Stomach (tissue), 8 donors: ENCODE measurements at regions not wholly inside any gene's neighbourhood (a gene's known extent, or its start where the extent isn't known, plus 50 kb on each side); places are given as distances from the start of the nearest gene placed in this dataset.
"Not testable (repeated sequence)": the region's sequence is repeated elsewhere in the genome, so short reads cannot be mapped to it uniquely, and the experiment has no call there.

Experiments used
- DNase-seq, 2 donors: peaks; one replicate each; pipeline versions ENCODE4 v3.0.0 to v3.0.0-alpha.2; 2013 to 2019
- H3K27ac ChIP-seq, 5 donors: fragments of 200-600 bp in 4 of 5; sonication (generic) in 4 of 5; one replicate each; pipeline ENCODE4 v1.5.1; 2013 to 2019; ENCODE audit warnings: mild to moderate bottlenecking in 1 of 5, moderate library complexity in 1 of 5
- H3K27me3 ChIP-seq, 3 donors: fragments of 200-600 bp; sonication (generic); one replicate each; pipeline ENCODE4 v1.5.1; 2017 to 2019; ENCODE audit warnings: mixed run types in 1 of 3
- H3K36me3 ChIP-seq, 4 donors: fragments of 200-600 bp; sonication (generic); 1 replicate in 3 of 4; 2 replicates in 1 of 4; pipeline ENCODE4 v1.5.1; 2016 to 2019
- H3K4me1 ChIP-seq, 4 donors: fragments of 200-600 bp; sonication (generic); one replicate each; pipeline ENCODE4 v1.5.1; 2016 to 2019
- H3K4me3 ChIP-seq, 4 donors: fragments of 200-600 bp; sonication (generic) in 3 of 4; one replicate each; pipeline ENCODE4 v1.5.1; 2016 to 2019; ENCODE audit warnings: mild to moderate bottlenecking in 1 of 4
- H3K9me3 ChIP-seq, 4 donors: fragments of 200-600 bp; sonication (generic); one replicate each; pipeline ENCODE4 v1.5.1; 2016 to 2019
- CTCF ChIP-seq, 7 experiments: fragments of 450-650 bp in 4 of 7; fragments of 200-600 bp in 3 of 7; sonication (generic) in 3 of 7; IDR thresholded peaks; one replicate each; pipeline ENCODE4 v1.5.1; 2016 to 2019; ENCODE audit warnings: antibody characterized with exemption in 7 of 7, control low read depth in 2 of 7, mild to moderate bottlenecking in 1 of 7
- EP300 ChIP-seq: sonication (generic); formaldehyde crosslinking; IDR thresholded peaks from one replicate; pipeline ENCODE4 v1.6.1; 2017; ENCODE audit warnings: antibody characterized with exemption
- POLR2A ChIP-seq, 4 donors: fragments of 450-650 bp; IDR thresholded peaks; one replicate each; pipeline ENCODE4 v1.6.1; 2016; ENCODE audit warnings: antibody characterized with exemption in 4 of 4, control low read depth in 2 of 4, mild to moderate bottlenecking in 1 of 4, moderate library complexity in 1 of 4
- POLR2AphosphoS5 ChIP-seq, 3 donors: sonication (generic); formaldehyde crosslinking; IDR thresholded peaks; one replicate each; pipeline ENCODE4 v1.6.1; 2016; ENCODE audit warnings: antibody characterized with exemption in 3 of 3
- WGBS, 5 donors: extraction: QIAGEN DNeasy Blood & Tissue Kit in 3 of 5; methylation state at CpG; one replicate each; pipeline versions ENCODE4 v1.1.5 to v1.1.7; 2013 to 2018; 5-methylcytosine and 5-hydroxymethylcytosine counted together
- intact Hi-C: fragments of 100-400 bp; cut with DNase I; formaldehyde crosslinking; loops from one replicate; pipeline ENCODE4 v1.15.1; 2023; ENCODE audit warnings: low total_unique reads
- donor health status: healthy with polysubstance abuse.
- donor health status: Bipolar disorder and iron deficiency.
- donor health status: healthy.

- H3K9me3 ChIP-seq, result no peaks in the 10 kb centered on the region
Measured at GRCh38 chr13:94798738-94799137, 86.4 kb upstream of the SOX21 start.

DNA sequence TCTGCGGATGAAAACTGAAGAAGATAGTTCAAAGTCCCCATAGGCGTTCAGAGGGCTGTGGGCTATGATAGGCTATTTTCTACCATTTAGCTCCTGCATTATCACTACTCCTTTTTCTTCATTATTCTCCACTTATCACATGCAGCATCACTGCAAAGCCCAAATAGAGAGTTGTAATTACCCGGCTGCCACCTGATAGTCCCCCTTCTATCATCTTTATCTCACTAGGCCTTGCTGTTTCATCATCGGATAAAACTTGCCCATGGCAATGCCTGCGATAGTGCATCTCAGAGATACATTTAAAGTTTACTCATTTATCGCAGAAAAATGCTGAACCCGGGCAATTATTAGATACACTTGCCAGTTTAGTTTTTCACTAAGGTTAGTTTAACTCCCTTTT is 82.9 kb upstream of the SOX21 start:
- Histone ChIP-seq H3K27me3 (no peaks in the 10 kb centered on the region), H3K9me3 (no peaks in the 10 kb centered on the region), H3K4me3 (no peak overlapping the region), H3K4me1 (no peaks in the 10 kb centered on the region), H3K36me3 (no peaks in the 10 kb centered on the region), H3K27ac (no peak overlapping the region)
- WGBS, 5 donors, result 85 to 91% (median 88%) methylated on average over 7 of the region's 7 CpGs
- intact Hi-C loops, result no loop called here
- DNase-seq, result no peak
- no peak for TF ChIP-seq POLR2AphosphoS5 (IDR thresholded peaks at IDR 0.05)
- TF ChIP-seq CTCF (IDR thresholded peaks at IDR 0.05), result no peak
- TF ChIP-seq EP300, result no peak
- no peak for TF ChIP-seq POLR2A (IDR thresholded peaks at IDR 0.05)

More at GRCh38 chr13:94798738-94799137, 86.4 kb upstream of the SOX21 start:
- H3K36me3 ChIP-seq, result no peaks in the 10 kb centered on the region
- intact Hi-C loops, result no loop called here
- H3K4me1 ChIP-seq, result no peaks in the 10 kb centered on the region
- no peak overlapping the region for H3K4me3 ChIP-seq
- 80 to 88% (median 83%) methylated on average over 6 of the region's 6 CpGs for WGBS, 5 donors
- TF ChIP-seq EP300 (no peak), POLR2A (IDR thresholded peaks at IDR 0.05) (no peak), POLR2AphosphoS5 (IDR thresholded peaks at IDR 0.05) (no peak), CTCF (IDR thresholded peaks at IDR 0.05) (no peak)
- H3K27ac ChIP-seq, result no peak overlapping the region
- no peaks in the 10 kb centered on the region for H3K27me3 ChIP-seq
- peak in 1 of 2 donors; percentile 20 for DNase-seq

DNA sequence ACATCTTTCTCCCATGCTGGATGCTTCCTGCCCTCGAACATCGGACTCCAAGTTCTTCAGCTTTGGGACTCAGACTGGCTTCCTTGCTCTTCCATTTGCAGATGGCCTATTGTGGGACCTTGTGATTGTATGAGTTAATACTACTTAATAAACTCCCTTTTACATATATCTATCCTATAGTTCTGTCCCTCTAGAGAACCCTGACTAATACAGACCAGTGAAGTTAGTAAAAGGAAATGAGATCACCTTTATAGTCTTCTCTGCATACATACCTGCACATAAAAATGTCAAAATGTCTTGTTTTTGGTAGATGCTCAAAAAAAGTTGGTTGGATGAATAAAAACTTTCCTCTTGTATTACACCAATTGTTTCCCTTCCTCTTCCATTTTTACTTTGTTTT is 73.9 kb upstream of the SOX21 start:
- DNase-seq, H3K27ac ChIP-seq, H3K27me3 ChIP-seq, H3K36me3 ChIP-seq, intact Hi-C loops, H3K4me3 ChIP-seq, H3K4me1 ChIP-seq: not testable (repeated sequence)
- H3K9me3 ChIP-seq, result peaks cover 0 to 12% (median 6%) of the 10 kb centered on the region in 4 donors
- 70 to 94% (median 77%) methylated on average over 2 of the region's 2 CpGs for WGBS, 5 donors

GRCh38 chr13:94784066-94784465 is 71.7 kb upstream of the SOX21 start:
- DNase-seq, result peak in 1 of 2 donors; percentile 7
- H3K27ac ChIP-seq, result no peak overlapping the region
- intact Hi-C loops, result no loop called here

More at GRCh38 chr13:94784066-94784465, 71.7 kb upstream of the SOX21 start:
- no peak overlapping the region for H3K4me3 ChIP-seq
- WGBS, 5 donors, result 90 to 95% (median 94%) methylated on average over 6 of the region's 6 CpGs
- H3K27me3 ChIP-seq, result no peaks in the 10 kb centered on the region
- no peaks in the 10 kb centered on the region for H3K4me1 ChIP-seq
- TF ChIP-seq EP300 (no peak), CTCF (IDR thresholded peaks at IDR 0.05) (no peak)
- peaks cover 0 to 12% (median 6%) of the 10 kb centered on the region in 4 donors for H3K9me3 ChIP-seq
- H3K36me3 ChIP-seq, result no peaks in the 10 kb centered on the region
